Pancreas (tissue), 8 donors: ENCODE measurements at regions not wholly inside any gene's neighbourhood (a gene's known extent, or its start where the extent isn't known, plus 50 kb on each side); places are given as distances from the start of the nearest gene placed in this dataset.

ENCODE experiments used
- ATAC-seq, 4 donors: fragments of 200-7000 bp; cut with Tn5 transposase; one replicate each; pipeline versions ENCODE4 v1.8.0 to v1.9.1; 2020; ENCODE audit warnings: mild to moderate bottlenecking in 4 of 4, moderate library complexity in 4 of 4
- DNase-seq, 6 donors: peaks; one replicate each; pipeline ENCODE4 v3.0.0-alpha.2; 2020
- FAIRE-seq: peaks from 2 replicates; lab custom pipeline; 2012; peaks lifted over from hg19 to GRCh38; lab: Jason Lieb, UNC
- H3K27ac ChIP-seq, 4 donors: fragments of 200-600 bp; sonication (generic); 1 replicate in 3 of 4; 2 replicates in 1 of 4; pipeline versions ENCODE4 v1.5.0 to v1.8.0; 2020
- H3K27me3 ChIP-seq, 4 donors: fragments of 200-600 bp; one replicate each; pipeline ENCODE4 v1.8.0; 2021
- H3K36me3 ChIP-seq, 3 donors: fragments of 200-600 bp; sonication (generic) in 1 of 3; one replicate each; pipeline versions ENCODE4 v1.5.0 to v1.8.0; 2020 to 2021
- H3K4me1 ChIP-seq, 3 donors: fragments of 200-600 bp; one replicate each; pipeline ENCODE4 v1.8.0; 2021
- H3K4me3 ChIP-seq, 4 donors: fragments of 200-600 bp; sonication (generic) in 2 of 4; one replicate each; pipeline versions ENCODE4 v1.5.0 to v1.8.0; 2020 to 2021
- H3K9me3 ChIP-seq, 4 donors: fragments of 200-600 bp; one replicate each; pipeline ENCODE4 v1.8.0; 2021
- CTCF ChIP-seq, 4 donors: fragments of 200-600 bp; sonication (generic) in 3 of 4; IDR thresholded peaks; one replicate each; pipeline versions ENCODE4 v1.5.0 to v1.8.0; 2021; ENCODE audit warnings: antibody characterized with exemption in 4 of 4
- intact Hi-C, 3 donors: fragments of 100-400 bp; cut with DNase I; formaldehyde crosslinking; loops; one replicate each; pipeline versions ENCODE4 v1.11.1 to v1.14.2; 2022
- donor health status: DM: no; HTN: no; CAD: no; lungs with moderate emphysema.
- donor health status: DM: no; HTN: no; CAD: no.
- donor health status: control.
- donor health status: control.
- donor health status: DM: yes; HTN: yes; CAD: no.
- donor health status: DM: no; HTN: no; CAD: no.
- donor health status: DM: no; HTN: no; CAD: no.
- donor health status: DM: yes; HTN: yes; CAD: no.

GRCh38 chr7:106335814-106336213, 51.0 kb upstream of the NAMPT start:
- no peak for TF ChIP-seq CTCF (IDR thresholded peaks at IDR 0.05)
- FAIRE-seq: no peak
- Histone ChIP-seq H3K27ac (no peak overlapping the region), H3K27me3 (no peaks in the 10 kb centered on the region), H3K4me3 (no peak overlapping the region), H3K4me1 (no peaks in the 10 kb centered on the region), H3K9me3 (no peaks in the 10 kb centered on the region), H3K36me3 (no peaks in the 10 kb centered on the region)
- no peak for DNase-seq
- no peak for ATAC-seq
- intact Hi-C loops: no loop called here
